Smooth muscle cell (in vitro differentiated cells): ENCODE measurements at regions not wholly inside any gene's neighbourhood (a gene's known extent, or its start where the extent isn't known, plus 50 kb on each side); places are given as distances from the start of the nearest gene placed in this dataset.

Experiments used
- DNase-seq: peaks from one replicate; lab custom pipeline; 2025; ENCODE audit not compliant: unreplicated experiment; lab: John Stamatoyannopoulos, UW
- H2AFZ ChIP-seq: fragments of 200-600 bp; sonication (generic); 2 replicates; pipeline ENCODE4 v1.6.0; 2016; ENCODE audit warnings: antibody characterized with exemption, low read depth, mild to moderate bottlenecking
- H3F3A ChIP-seq: fragments of 200-600 bp; sonication (generic); 2 replicates; pipeline ENCODE4 v1.6.0; 2017; ENCODE audit warnings: antibody characterized with exemption, low read depth
- H3K27ac ChIP-seq: fragments of 200-600 bp; sonication (generic); 2 replicates; pipeline ENCODE4 v1.5.1; 2016; ENCODE audit warnings: low read depth, mild to moderate bottlenecking
- H3K27me3 ChIP-seq: fragments of 200-600 bp; sonication (generic); 2 replicates; pipeline ENCODE4 v1.6.1; 2016; ENCODE audit warnings: low read depth, mild to moderate bottlenecking
- H3K36me3 ChIP-seq: fragments of 200-600 bp; sonication (generic); 2 replicates; pipeline ENCODE4 v1.5.1; 2016; ENCODE audit warnings: low read depth
- H3K4me1 ChIP-seq: fragments of 200-600 bp; sonication (generic); 2 replicates; pipeline ENCODE4 v1.5.1; 2016; ENCODE audit warnings: low read depth
- H3K4me2 ChIP-seq: fragments of 200-600 bp; sonication (generic); 2 replicates; pipeline ENCODE4 v1.6.0; 2016; ENCODE audit warnings: mild to moderate bottlenecking
- H3K4me3 ChIP-seq: fragments of 200-600 bp; sonication (generic); 2 replicates; pipeline ENCODE4 v1.5.1; 2016; ENCODE audit warnings: mild to moderate bottlenecking
- H3K79me2 ChIP-seq: fragments of 200-600 bp; sonication (generic); 2 replicates; pipeline ENCODE4 v1.6.0; 2016; ENCODE audit warnings: low read depth, mild to moderate bottlenecking
- H3K9ac ChIP-seq: fragments of 200-600 bp; sonication (generic); 2 replicates; pipeline ENCODE4 v1.6.0; 2016; ENCODE audit warnings: low read depth
- H3K9me3 ChIP-seq: fragments of 200-600 bp; sonication (generic); replicated peaks from 2 replicates; pipeline ENCODE4 v1.5.1; 2016; ENCODE audit warnings: low read depth
- H4K20me1 ChIP-seq: fragments of 200-600 bp; sonication (generic); 2 replicates; pipeline ENCODE4 v1.6.0; 2016; ENCODE audit warnings: low read depth
- WGBS: methylation state at CpG from one replicate; pipeline ENCODE4 v1.1.7; 2016; ENCODE audit warnings: low lambda C conversion rate; 5-methylcytosine and 5-hydroxymethylcytosine counted together
- TF ChIP-seq, protein P1 (sequence below): fragments of 200-600 bp; sonication (generic); IDR thresholded peaks from 2 replicates; pipeline ENCODE4 v1.5.1; 2017; ENCODE audit warnings: borderline replicate concordance, mild to moderate bottlenecking, antibody characterized with exemption; ENCODE audit not compliant: insufficient read depth, poor library complexity, severe bottlenecking

DNA sequence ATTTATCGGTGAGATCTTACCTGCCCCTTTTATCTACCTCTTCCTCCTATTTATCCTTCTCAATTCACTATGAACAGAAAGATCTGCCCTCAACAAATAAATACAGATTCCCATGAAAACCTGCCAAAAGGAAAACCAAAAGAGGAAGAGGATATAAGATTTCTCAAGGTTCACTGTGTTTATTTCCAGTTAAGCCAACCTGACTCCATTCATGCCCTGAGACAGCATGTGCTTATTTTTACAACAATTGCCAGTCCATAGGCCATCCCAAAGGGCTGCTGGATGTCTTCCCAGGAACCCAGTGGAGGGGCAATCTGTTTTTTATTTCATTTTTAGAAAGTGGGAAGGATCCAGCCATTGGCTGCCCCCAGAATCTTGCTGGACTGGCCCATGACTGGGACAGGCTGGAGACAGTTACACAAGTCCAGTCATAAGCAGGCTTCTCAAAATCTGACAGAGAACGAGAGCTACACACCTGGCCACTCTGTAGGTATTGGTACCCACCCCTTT is 209.1 kb downstream of the IRS2 start:
- TF ChIP-seq, protein P1, sequence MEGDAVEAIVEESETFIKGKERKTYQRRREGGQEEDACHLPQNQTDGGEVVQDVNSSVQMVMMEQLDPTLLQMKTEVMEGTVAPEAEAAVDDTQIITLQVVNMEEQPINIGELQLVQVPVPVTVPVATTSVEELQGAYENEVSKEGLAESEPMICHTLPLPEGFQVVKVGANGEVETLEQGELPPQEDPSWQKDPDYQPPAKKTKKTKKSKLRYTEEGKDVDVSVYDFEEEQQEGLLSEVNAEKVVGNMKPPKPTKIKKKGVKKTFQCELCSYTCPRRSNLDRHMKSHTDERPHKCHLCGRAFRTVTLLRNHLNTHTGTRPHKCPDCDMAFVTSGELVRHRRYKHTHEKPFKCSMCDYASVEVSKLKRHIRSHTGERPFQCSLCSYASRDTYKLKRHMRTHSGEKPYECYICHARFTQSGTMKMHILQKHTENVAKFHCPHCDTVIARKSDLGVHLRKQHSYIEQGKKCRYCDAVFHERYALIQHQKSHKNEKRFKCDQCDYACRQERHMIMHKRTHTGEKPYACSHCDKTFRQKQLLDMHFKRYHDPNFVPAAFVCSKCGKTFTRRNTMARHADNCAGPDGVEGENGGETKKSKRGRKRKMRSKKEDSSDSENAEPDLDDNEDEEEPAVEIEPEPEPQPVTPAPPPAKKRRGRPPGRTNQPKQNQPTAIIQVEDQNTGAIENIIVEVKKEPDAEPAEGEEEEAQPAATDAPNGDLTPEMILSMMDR = no peak
- WGBS = 94% methylated on average over 2 of the region's 2 CpGs
- Histone ChIP-seq H2AFZ (no peak overlapping the region), H3K36me3 (no peaks in the 10 kb centered on the region), H3K9ac (no peak overlapping the region), H3K4me3 (no peak overlapping the region), H3F3A (no peaks in the 10 kb centered on the region), H3K27ac (no peak overlapping the region), H3K27me3 (peaks cover 6% of the 10 kb centered on the region), H4K20me1 (no peaks in the 10 kb centered on the region), H3K79me2 (no peaks in the 10 kb centered on the region), H3K9me3 (no peaks in the 10 kb centered on the region), H3K4me1 (no peaks in the 10 kb centered on the region), H3K4me2 (no peak overlapping the region)
- no peak for DNase-seq

DNA sequence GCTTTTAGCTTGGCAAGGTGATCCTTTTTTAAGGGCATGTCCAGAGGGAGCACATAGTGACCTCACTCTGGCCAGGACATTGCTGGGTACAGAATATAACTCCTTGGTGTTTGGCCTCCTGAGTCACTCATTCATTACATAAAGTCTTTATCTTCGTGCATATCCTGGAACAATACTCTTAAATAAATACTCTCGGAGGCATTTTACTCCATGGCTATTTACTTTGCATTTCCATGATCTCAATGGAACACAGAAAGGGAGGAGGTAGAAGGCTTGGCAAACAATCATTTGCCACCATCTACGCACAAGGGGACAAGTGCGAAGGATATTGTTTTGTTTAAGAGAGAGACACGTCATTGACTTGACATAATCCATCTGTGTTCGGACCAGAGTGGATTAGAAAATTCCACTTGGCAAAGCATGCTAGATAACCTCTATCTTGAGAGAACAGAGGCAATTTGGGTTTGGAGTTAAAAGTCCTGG is 210.0 kb downstream of the IRS2 start:
- no peaks in the 10 kb centered on the region for H3K4me1 ChIP-seq
- H3K9ac ChIP-seq = no peak overlapping the region
- H3K27ac ChIP-seq = no peak overlapping the region
- no peaks in the 10 kb centered on the region for H3K36me3 ChIP-seq
- no peaks in the 10 kb centered on the region for H3K9me3 ChIP-seq
- DNase-seq = no peak
- no peak overlapping the region for H2AFZ ChIP-seq
- H3K27me3 ChIP-seq = peaks cover 6% of the 10 kb centered on the region
- 92% methylated on average over 6 of the region's 6 CpGs for WGBS
- no peak overlapping the region for H3K4me2 ChIP-seq
- TF ChIP-seq, protein P1 = no peak
- no peaks in the 10 kb centered on the region for H3F3A ChIP-seq
- H3K4me3 ChIP-seq = no peak overlapping the region
- H4K20me1 ChIP-seq = no peaks in the 10 kb centered on the region
- no peaks in the 10 kb centered on the region for H3K79me2 ChIP-seq

DNA sequence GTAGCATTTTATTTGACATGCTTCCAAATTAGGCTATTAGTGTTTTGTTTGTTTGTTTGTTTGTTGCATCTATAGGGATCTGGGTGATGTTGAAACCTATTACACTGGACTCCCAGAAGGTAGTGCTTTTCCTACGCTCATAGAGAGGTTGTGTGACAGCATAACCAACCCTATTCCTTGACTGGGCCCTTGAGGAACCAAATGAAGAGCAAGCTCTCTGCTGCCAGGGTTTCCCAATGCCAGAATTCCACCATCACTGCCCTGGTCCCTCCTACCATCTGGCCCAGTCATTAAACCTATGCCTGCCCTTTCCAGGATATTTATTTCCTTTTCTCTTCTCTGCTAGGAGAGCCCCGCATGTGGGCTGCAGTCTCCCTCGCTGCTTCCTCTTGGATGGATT is 210.6 kb downstream of the IRS2 start:
- Histone ChIP-seq H4K20me1 (no peaks in the 10 kb centered on the region), H3K27me3 (peaks cover 6% of the 10 kb centered on the region), H3K4me2 (no peak overlapping the region), H3K79me2 (no peaks in the 10 kb centered on the region), H3K27ac (no peak overlapping the region), H3F3A (no peaks in the 10 kb centered on the region), H3K9me3 (no peaks in the 10 kb centered on the region), H3K36me3 (no peaks in the 10 kb centered on the region), H2AFZ (no peak overlapping the region), H3K4me3 (no peak overlapping the region), H3K4me1 (no peaks in the 10 kb centered on the region), H3K9ac (no peak overlapping the region)
- WGBS = 95% methylated on average over 3 of the region's 3 CpGs
- no peak for DNase-seq
- TF ChIP-seq, protein P1 = no peak

DNA sequence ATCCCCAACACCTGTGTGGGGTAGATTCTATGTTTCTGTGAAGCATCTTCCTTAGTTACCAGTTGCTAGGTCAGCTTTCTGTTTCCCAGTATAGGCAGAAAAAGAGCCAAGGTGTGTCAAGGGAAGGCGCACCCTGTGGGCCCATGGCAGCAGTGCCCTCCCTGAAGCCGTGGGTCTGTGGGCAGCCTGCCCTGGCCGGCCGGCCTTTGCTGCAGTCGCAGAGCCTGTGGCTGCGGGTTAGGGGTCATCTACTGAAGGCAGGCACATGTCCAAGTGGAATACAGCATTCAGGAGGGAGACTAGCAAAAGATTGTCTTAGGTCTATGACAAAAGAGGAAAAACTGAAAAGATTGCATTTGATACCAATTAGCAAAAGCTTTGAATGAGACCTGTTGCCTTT is 214.0 kb downstream of the IRS2 start:
- Histone ChIP-seq H3F3A (no peaks in the 10 kb centered on the region), H3K9me3 (no peaks in the 10 kb centered on the region), H3K79me2 (no peaks in the 10 kb centered on the region), H3K4me2 (no peak overlapping the region), H2AFZ (no peak overlapping the region), H3K36me3 (no peaks in the 10 kb centered on the region), H4K20me1 (no peaks in the 10 kb centered on the region), H3K27me3 (peaks cover 6% of the 10 kb centered on the region), H3K4me3 (no peak overlapping the region), H3K9ac (no peak overlapping the region), H3K27ac (no peak overlapping the region), H3K4me1 (no peaks in the 10 kb centered on the region)
- TF ChIP-seq, protein P1 = no peak
- DNase-seq = no peak
- 90% methylated on average over 6 of the region's 6 CpGs for WGBS
